K562 (cell line): ENCODE measurements at regions not wholly inside any gene's neighbourhood (a gene's known extent, or its start where the extent isn't known, plus 50 kb on each side); places are given as distances from the start of the nearest gene placed in this dataset.

Experiments used
- ARID3A ChIP-seq: IDR thresholded peaks from 2 replicates; pipeline ENCODE4 v1.6.1; 2012; ENCODE audit warnings: low read depth, low read length, improper control_type of control experiment, borderline replicate concordance
- ATF7 ChIP-seq: fragments of 450-650 bp; IDR thresholded peaks from 2 replicates; pipeline ENCODE4 v1.7.1; 2014; ENCODE audit warnings: mild to moderate bottlenecking, moderate library complexity
- DACH1 ChIP-seq: fragments of 450-650 bp; IDR thresholded peaks from 2 replicates; pipeline ENCODE4 v1.6.1; 2018; ENCODE audit not compliant: partially characterized antibody
- DPF2 ChIP-seq: fragments of 450-650 bp; IDR thresholded peaks from 2 replicates; pipeline ENCODE4 v1.6.1; 2016
- EP400 ChIP-seq: fragments of 450-650 bp; IDR thresholded peaks from 2 replicates; pipeline ENCODE4 v1.6.1; 2017; ENCODE audit warnings: antibody characterized with exemption, mild to moderate bottlenecking, moderate library complexity
- ETV1 ChIP-seq: fragments of 450-650 bp; conservative IDR thresholded peaks from 2 replicates; pipeline ENCODE4 v1.6.1; 2016; ENCODE audit warnings: missing genetic modification characterization, control low read depth, low read depth, missing compliant biosample characterization
- FOXA3 ChIP-seq, 2 experiments: fragments of 450-650 bp in 1 of 2; sonication (generic) in 1 of 2; formaldehyde crosslinking; IDR thresholded peaks in 1 of 2; conservative IDR thresholded peaks in 1 of 2; 2 replicates each; pipeline versions ENCODE4 v1.4.0 to v1.8.0; 2020 to 2022; ENCODE audit warnings: mild to moderate bottlenecking in 2 of 2, missing genetic modification reagents in 1 of 2
- HLTF ChIP-seq: fragments of 450-650 bp; IDR thresholded peaks from 2 replicates; pipeline ENCODE4 v1.6.1; 2016
- KLF13 ChIP-seq: fragments of 450-650 bp; IDR thresholded peaks from 2 replicates; pipeline ENCODE4 v1.6.1; 2016; ENCODE audit warnings: missing genetic modification characterization, low read depth, mild to moderate bottlenecking, missing compliant biosample characterization, moderate library complexity, borderline replicate concordance
- KLF6 ChIP-seq: fragments of 250-450 bp; sonication (Bioruptor Pico); IDR thresholded peaks from 2 replicates; pipeline ENCODE4 v1.4.0; 2020; ENCODE audit warnings: mild to moderate bottlenecking, moderate library complexity, borderline replicate concordance
- TCF7L2 ChIP-seq: fragments of 150-350 bp; IDR thresholded peaks from 2 replicates; pipeline ENCODE4 v1.6.1; 2016; ENCODE audit warnings: low read depth, mild to moderate bottlenecking, low read length, moderate library complexity
- TFAM ChIP-seq: fragments of 250-450 bp; sonication (Bioruptor Pico); conservative IDR thresholded peaks from 2 replicates; pipeline ENCODE4 v1.5.0; 2021; ENCODE audit warnings: mild to moderate bottlenecking, moderate library complexity
- TGIF2 ChIP-seq: sonication (generic); formaldehyde crosslinking; IDR thresholded peaks from 2 replicates; pipeline ENCODE4 v1.8.1; 2022; ENCODE audit warnings: mild to moderate bottlenecking, missing genetic modification reagents, moderate library complexity
- THRB ChIP-seq: fragments of 450-650 bp; formaldehyde crosslinking; conservative IDR thresholded peaks from 2 replicates; pipeline ENCODE4 v1.4.0; 2022; ENCODE audit warnings: mild to moderate bottlenecking, missing genetic modification characterization
- YBX1 ChIP-seq: fragments of 450-650 bp; IDR thresholded peaks from 2 replicates; pipeline ENCODE4 v1.7.1; 2016; ENCODE audit warnings: mild to moderate bottlenecking
- ZNF174 ChIP-seq: fragments of 250-450 bp; sonication (Bioruptor Pico); IDR thresholded peaks from 2 replicates; pipeline ENCODE4 v1.4.0; 2020; ENCODE audit warnings: mild to moderate bottlenecking
- ZNF511 ChIP-seq: sonication (generic); formaldehyde crosslinking; IDR thresholded peaks from 2 replicates; pipeline ENCODE4 v1.8.0; 2022; ENCODE audit warnings: mild to moderate bottlenecking, missing genetic modification reagents
- TF ChIP-seq, protein P1 (sequence below): fragments of 450-650 bp; formaldehyde crosslinking; IDR thresholded peaks from 2 replicates; pipeline ENCODE4 v1.4.0; 2022; ENCODE audit warnings: mild to moderate bottlenecking, moderate library complexity
- TF ChIP-seq, protein P2 (sequence below), 2 experiments: fragments of 200-800 bp in 1 of 2; sonication (Bioruptor generic) in 1 of 2; sonication (generic) in 1 of 2; formaldehyde crosslinking in 1 of 2; IDR thresholded peaks in 1 of 2; conservative IDR thresholded peaks in 1 of 2; 2 replicates each; pipeline versions ENCODE4 v1.5.0 to v1.6.1; 2016 to 2020; ENCODE audit warnings: missing compliant biosample characterization in 1 of 2, missing genetic modification characterization in 1 of 2, missing genetic modification reagents in 1 of 2
- TF ChIP-seq, protein P3 (sequence below): sonication (generic); formaldehyde crosslinking; IDR thresholded peaks from 2 replicates; pipeline ENCODE4 v1.8.0; 2023; ENCODE audit warnings: mild to moderate bottlenecking, missing genetic modification reagents

- TF ChIP-seq ZNF174 (CRISPR knock-in tag) = no peak
- TF ChIP-seq TFAM (CRISPR knock-in tag) = no peak
- TF ChIP-seq FOXA3 (CRISPR knock-in tag; conservative IDR thresholded peaks at IDR 0.05 in 1 of 2, IDR thresholded peaks at IDR 0.05 in 1 of 2) = 0 out of 4 replicates have a peak, but pooled peaks of 1 of the 2 experiments have one; percentile 7
- TF ChIP-seq EP400 = peak; percentile 59
- TF ChIP-seq, protein P1, sequence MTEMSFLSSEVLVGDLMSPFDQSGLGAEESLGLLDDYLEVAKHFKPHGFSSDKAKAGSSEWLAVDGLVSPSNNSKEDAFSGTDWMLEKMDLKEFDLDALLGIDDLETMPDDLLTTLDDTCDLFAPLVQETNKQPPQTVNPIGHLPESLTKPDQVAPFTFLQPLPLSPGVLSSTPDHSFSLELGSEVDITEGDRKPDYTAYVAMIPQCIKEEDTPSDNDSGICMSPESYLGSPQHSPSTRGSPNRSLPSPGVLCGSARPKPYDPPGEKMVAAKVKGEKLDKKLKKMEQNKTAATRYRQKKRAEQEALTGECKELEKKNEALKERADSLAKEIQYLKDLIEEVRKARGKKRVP (CRISPR knock-in tag) = no peak
- TF ChIP-seq, protein P2, sequence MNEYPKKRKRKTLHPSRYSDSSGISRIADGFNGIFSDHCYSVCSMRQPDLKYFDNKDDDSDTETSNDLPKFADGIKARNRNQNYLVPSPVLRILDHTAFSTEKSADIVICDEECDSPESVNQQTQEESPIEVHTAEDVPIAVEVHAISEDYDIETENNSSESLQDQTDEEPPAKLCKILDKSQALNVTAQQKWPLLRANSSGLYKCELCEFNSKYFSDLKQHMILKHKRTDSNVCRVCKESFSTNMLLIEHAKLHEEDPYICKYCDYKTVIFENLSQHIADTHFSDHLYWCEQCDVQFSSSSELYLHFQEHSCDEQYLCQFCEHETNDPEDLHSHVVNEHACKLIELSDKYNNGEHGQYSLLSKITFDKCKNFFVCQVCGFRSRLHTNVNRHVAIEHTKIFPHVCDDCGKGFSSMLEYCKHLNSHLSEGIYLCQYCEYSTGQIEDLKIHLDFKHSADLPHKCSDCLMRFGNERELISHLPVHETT (CRISPR knock-in tag; conservative IDR thresholded peaks at IDR 0.05 in 1 of 2, IDR thresholded peaks at IDR 0.05 in 1 of 2) = peak in 1 of 2 experiments; percentile 89; a peak in 2 of 4 replicates
- 0 out of 2 replicates have a peak, but pooled peaks have one; percentile 31 for TF ChIP-seq KLF6 (CRISPR knock-in tag)
- peak; percentile 69 for TF ChIP-seq ATF7
- TF ChIP-seq, protein P3, sequence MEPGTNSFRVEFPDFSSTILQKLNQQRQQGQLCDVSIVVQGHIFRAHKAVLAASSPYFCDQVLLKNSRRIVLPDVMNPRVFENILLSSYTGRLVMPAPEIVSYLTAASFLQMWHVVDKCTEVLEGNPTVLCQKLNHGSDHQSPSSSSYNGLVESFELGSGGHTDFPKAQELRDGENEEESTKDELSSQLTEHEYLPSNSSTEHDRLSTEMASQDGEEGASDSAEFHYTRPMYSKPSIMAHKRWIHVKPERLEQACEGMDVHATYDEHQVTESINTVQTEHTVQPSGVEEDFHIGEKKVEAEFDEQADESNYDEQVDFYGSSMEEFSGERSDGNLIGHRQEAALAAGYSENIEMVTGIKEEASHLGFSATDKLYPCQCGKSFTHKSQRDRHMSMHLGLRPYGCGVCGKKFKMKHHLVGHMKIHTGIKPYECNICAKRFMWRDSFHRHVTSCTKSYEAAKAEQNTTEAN (CRISPR knock-in tag) = no peak
- TF ChIP-seq YBX1 = no peak
- TF ChIP-seq ETV1 (tag) = peak; percentile 48; the same call in 1 of the 2 replicates
- no peak for TF ChIP-seq TCF7L2
- TF ChIP-seq DACH1 = peak; percentile 62
- peak; percentile 76 for TF ChIP-seq HLTF
- TF ChIP-seq THRB = 0 out of 2 replicates have a peak, but pooled peaks have one; percentile 2
- TF ChIP-seq DPF2 = peak; percentile 96
- peak; percentile 43; the same call in 1 of the 2 replicates for TF ChIP-seq KLF13
- no peak for TF ChIP-seq ZNF511 (CRISPR knock-in tag)
- TF ChIP-seq TGIF2 (CRISPR knock-in tag) = no peak
- peak; percentile 83 for TF ChIP-seq ARID3A
These were observed 370.2 kb upstream of the MAF start (continued) for GRCh38 chr16:79970551-79971236.
